NCI-H446 treated with DMSO at 0.1 percent for 48 hours (cell line): ENCODE measurements at regions not wholly inside any gene's neighbourhood (a gene's known extent, or its start where the extent isn't known, plus 50 kb on each side); places are given as distances from the start of the nearest gene placed in this dataset.

Source experiments
- DNase-seq: peaks from one replicate; lab custom pipeline; 2025; lab: John Stamatoyannopoulos, UW

- no peak for DNase-seq
Measured at GRCh38 chr13:73704587-73704986, 429.6 kb downstream of the KLF12 start.

GRCh38 chr13:73703606-73704005 is 430.6 kb downstream of the KLF12 start:
- no peak for DNase-seq

GRCh38 chr13:73702419-73703071 is 431.7 kb downstream of the KLF12 start:
- no peak for DNase-seq

GRCh38 chr13:73701160-73701559 is 433.0 kb downstream of the KLF12 start:
- DNase-seq, result no peak

- DNase-seq, result no peak
Measured at GRCh38 chr13:73698859-73699258, 435.3 kb downstream of the KLF12 start.

GRCh38 chr13:73697166-73697565 is 437.0 kb downstream of the KLF12 start:
- no peak for DNase-seq

GRCh38 chr13:73696713-73697112 is 437.5 kb downstream of the KLF12 start:
- no peak for DNase-seq

GRCh38 chr13:73696271-73696670 is 437.9 kb downstream of the KLF12 start:
- no peak for DNase-seq

- DNase-seq, result no peak
Measured at GRCh38 chr13:73695325-73695724, 438.9 kb downstream of the KLF12 start.

- DNase-seq, result no peak
Measured at GRCh38 chr13:73693215-73693614, 441.0 kb downstream of the KLF12 start.

GRCh38 chr13:73691891-73692290 is 442.3 kb downstream of the KLF12 start:
- no peak for DNase-seq

GRCh38 chr13:73687929-73688328 is 446.3 kb downstream of the KLF12 start:
- no peak for DNase-seq

GRCh38 chr13:73687087-73687486 is 447.1 kb downstream of the KLF12 start:
- DNase-seq, result no peak

- DNase-seq, result no peak
Measured at GRCh38 chr13:73684750-73685149, 449.5 kb downstream of the KLF12 start.

- DNase-seq, result no peak
Measured at GRCh38 chr13:73684286-73684685, 449.9 kb downstream of the KLF12 start.

- no peak for DNase-seq
Measured at GRCh38 chr13:73683746-73684145, 450.5 kb downstream of the KLF12 start.

- DNase-seq, result no peak
Measured at GRCh38 chr13:73681779-73682178, 452.4 kb downstream of the KLF12 start.

GRCh38 chr13:73681015-73681414 is 453.2 kb downstream of the KLF12 start:
- DNase-seq, result no peak

GRCh38 chr13:73677048-73677601 is 457.1 kb downstream of the KLF12 start:
- DNase-seq, result no peak

- DNase-seq, result no peak
Measured at GRCh38 chr13:73676550-73677047, 457.6 kb downstream of the KLF12 start.

- no peak for DNase-seq
Measured at GRCh38 chr13:73675821-73676220, 458.4 kb downstream of the KLF12 start.

GRCh38 chr13:73674570-73674969 is 459.6 kb downstream of the KLF12 start:
- DNase-seq, result no peak

- no peak for DNase-seq
Measured at GRCh38 chr13:73673931-73674330, 460.3 kb downstream of the KLF12 start.

- no peak for DNase-seq
Measured at GRCh38 chr13:73672492-73672891, 461.7 kb downstream of the KLF12 start.
